PC-3 (cell line): ENCODE measurements at regions not wholly inside any gene's neighbourhood (a gene's known extent, or its start where the extent isn't known, plus 50 kb on each side); places are given as distances from the start of the nearest gene placed in this dataset.
"Not testable (repeated sequence)": the region's sequence is repeated elsewhere in the genome, so short reads cannot be mapped to it uniquely, and the experiment has no call there.

Experiments used
- ATAC-seq: fragments of 200-7000 bp; cut with Tn5 transposase; 2 replicates; pipeline ENCODE4 v1.9.1; 2020; ENCODE audit warnings: mild to moderate bottlenecking, moderate library complexity
- BruUV-seq: library from RNA; stranded (reverse); fragments of 400-500 nt; replicated peaks from 2 replicates; lab custom pipeline; 2021; lab: Mats Ljungman, UMichigan
- CTCF ChIA-PET: fragments of 300-600 bp; sonication (Branson Sonifier 250); formaldehyde crosslinking; loops from one replicate; lab custom pipeline; 2022; ENCODE audit warnings: antibody characterized with exemption; lab: Charles Lee
- POLR2A ChIA-PET: fragments of 300-600 bp; sonication (Branson Sonifier 250); formaldehyde crosslinking; loops from one replicate; lab custom pipeline; 2022; ENCODE audit warnings: antibody characterized with exemption; ENCODE audit not compliant: unreplicated experiment; lab: Charles Lee
- DNase-seq: peaks from one replicate; pipeline ENCODE4 v3.0.0-alpha.2; 2015
- H2AFZ ChIP-seq: fragments of 300-600 bp; sonication (generic); 2 replicates; pipeline ENCODE4 v1.6.0; 2016; ENCODE audit warnings: antibody characterized with exemption, low read length
- H3F3A ChIP-seq: fragments of 300-600 bp; sonication (generic); one replicate; pipeline ENCODE4 v1.6.0; 2017; ENCODE audit warnings: antibody characterized with exemption, low read length, control low read depth, mild to moderate bottlenecking; ENCODE audit not compliant: unreplicated experiment
- H3K27ac ChIP-seq: fragments of 300-600 bp; sonication (generic); 2 replicates; pipeline ENCODE4 v1.5.1; 2016; ENCODE audit warnings: mild to moderate bottlenecking, low read length
- H3K27me3 ChIP-seq: fragments of 300-600 bp; sonication (generic); 2 replicates; pipeline ENCODE4 v1.6.1; 2016; ENCODE audit warnings: low read length, mixed read lengths
- H3K36me3 ChIP-seq: fragments of 300-600 bp; sonication (generic); 2 replicates; pipeline ENCODE4 v1.6.1; 2016; ENCODE audit warnings: low read depth, mixed run types, low read length, mixed read lengths
- H3K4me1 ChIP-seq: fragments of 300-600 bp; sonication (generic); 2 replicates; pipeline ENCODE4 v1.5.1; 2016; ENCODE audit warnings: low read length; ENCODE audit not compliant: insufficient read depth
- H3K4me2 ChIP-seq: fragments of 300-600 bp; sonication (generic); 2 replicates; pipeline ENCODE4 v1.6.0; 2016; ENCODE audit warnings: low read length
- H3K4me3 ChIP-seq: fragments of 300-600 bp; sonication (generic); 2 replicates; pipeline ENCODE4 v1.5.1; 2016; ENCODE audit warnings: mild to moderate bottlenecking, low read length, mixed read lengths
- H3K79me2 ChIP-seq: fragments of 300-600 bp; sonication (generic); 2 replicates; pipeline ENCODE4 v1.6.1; 2017; ENCODE audit warnings: low read length, mixed read lengths
- H3K9ac ChIP-seq: fragments of 300-600 bp; sonication (generic); 2 replicates; pipeline ENCODE4 v1.6.0; 2016; ENCODE audit warnings: mild to moderate bottlenecking, low read length
- H3K9me2 ChIP-seq: fragments of 300-600 bp; sonication (generic); replicated peaks from 2 replicates; pipeline ENCODE4 v1.6.1; 2016; ENCODE audit warnings: mixed run types, low read length, mixed read lengths
- H3K9me3 ChIP-seq: fragments of 300-600 bp; sonication (generic); 2 replicates; pipeline ENCODE4 v1.6.1; 2016; ENCODE audit warnings: low read length, mixed read lengths
- H4K20me1 ChIP-seq: fragments of 300-600 bp; sonication (generic); 2 replicates; pipeline ENCODE4 v1.6.1; 2016; ENCODE audit warnings: low read length, mixed read lengths
- CTCF ChIP-seq: fragments of 300-600 bp; sonication (generic); conservative IDR thresholded peaks from 2 replicates; pipeline ENCODE4 v1.5.1; 2017; ENCODE audit warnings: antibody characterized with exemption, low read depth, mild to moderate bottlenecking, low read length
- EZH2 ChIP-seq: fragments of 300-600 bp; sonication (generic); IDR thresholded peaks from one replicate; pipeline ENCODE4 v1.6.1; 2017; ENCODE audit warnings: antibody characterized with exemption, mild to moderate bottlenecking, low read length; ENCODE audit not compliant: unreplicated experiment
- EZH2phosphoT487 ChIP-seq: fragments of 300-600 bp; sonication (generic); IDR thresholded peaks from 2 replicates; pipeline ENCODE4 v1.6.1; 2018; ENCODE audit warnings: mild to moderate bottlenecking, antibody characterized with exemption, low read length, borderline replicate concordance
- intact Hi-C: fragments of 100-400 bp; cut with micrococcal nuclease; formaldehyde crosslinking; loops from 2 replicates; pipeline ENCODE4 v1.9.0; 2023

- no peaks in the 10 kb centered on the region for H3K4me1 ChIP-seq
- ChIA-PET POLR2A (no interaction called here), CTCF (no interaction called here)
- no TSS peak for BruUV-seq
- H2AFZ ChIP-seq, result no peak overlapping the region
- no peak overlapping the region for H3K4me2 ChIP-seq
- no peak for TF ChIP-seq CTCF
- no peak for TF ChIP-seq EZH2phosphoT487
- TF ChIP-seq EZH2, result no peak
- H3K79me2 ChIP-seq, result no peaks in the 10 kb centered on the region
- no peak for DNase-seq
- no peaks in the 10 kb centered on the region for H3F3A ChIP-seq
- H3K27ac ChIP-seq, result no peak overlapping the region
- no peak overlapping the region for H3K9ac ChIP-seq
- no peaks in the 10 kb centered on the region for H3K27me3 ChIP-seq
- intact Hi-C loops, result no loop called here
- H3K9me3 ChIP-seq, result 0 out of 2 replicates have a peak, but pooled peaks cover 5% of the 10 kb centered on the region
- H3K4me3 ChIP-seq, result no peak overlapping the region
- no peaks in the 10 kb centered on the region for H3K9me2 ChIP-seq
- H3K36me3 ChIP-seq, result no peaks in the 10 kb centered on the region
- H4K20me1 ChIP-seq, result no peaks in the 10 kb centered on the region
- ATAC-seq, result no peak
Observed at GRCh38 chr2:4221434-4221833, 518.1 kb downstream of the DCDC2C start.

- no peak overlapping the region for H2AFZ ChIP-seq
- H3K4me1 ChIP-seq, result no peaks in the 10 kb centered on the region
- TF ChIP-seq CTCF (no peak), EZH2phosphoT487 (no peak), EZH2 (no peak)
- H3K4me2 ChIP-seq, result no peak overlapping the region
- H4K20me1 ChIP-seq, result no peaks in the 10 kb centered on the region
- intact Hi-C loops, result no loop called here
- POLR2A ChIA-PET, result no interaction called here
- H3K27me3 ChIP-seq, result no peaks in the 10 kb centered on the region
- H3F3A ChIP-seq, result no peaks in the 10 kb centered on the region
- H3K4me3 ChIP-seq, result no peak overlapping the region
- no TSS peak for BruUV-seq
- no peaks in the 10 kb centered on the region for H3K36me3 ChIP-seq
- CTCF ChIA-PET, result no interaction called here
- no peak overlapping the region for H3K9ac ChIP-seq
- H3K27ac ChIP-seq, result no peak overlapping the region
- 0 out of 2 replicates have a peak, but pooled peaks cover 3% of the 10 kb centered on the region for H3K9me3 ChIP-seq
- H3K79me2 ChIP-seq, result no peaks in the 10 kb centered on the region
- ATAC-seq, result no peak
- no peak for DNase-seq
- H3K9me2 ChIP-seq, result no peaks in the 10 kb centered on the region
Observed at GRCh38 chr2:4221845-4222244, 518.5 kb downstream of the DCDC2C start.

GRCh38 chr2:4244422-4244821 is 541.0 kb downstream of the DCDC2C start:
- H2AFZ ChIP-seq, DNase-seq, H3K27ac ChIP-seq, H3K4me1 ChIP-seq, H3K79me2 ChIP-seq, intact Hi-C loops, H3K9ac ChIP-seq, BruUV-seq, H3K27me3 ChIP-seq, H3K36me3 ChIP-seq, H3K4me2 ChIP-seq, H3K9me2 ChIP-seq, CTCF ChIA-PET, H3F3A ChIP-seq, H3K4me3 ChIP-seq, ATAC-seq, H4K20me1 ChIP-seq, H3K9me3 ChIP-seq, POLR2A ChIA-PET: not testable (repeated sequence)
